ENCODE measurements at regions not wholly inside any gene's neighbourhood (a gene's known extent, or its start where the extent isn't known, plus 50 kb on each side); places are given as distances from the start of the nearest gene placed in this dataset.

- Mint-ChIP-seq H3K27ac (no peak overlapping the region), H3K36me3 (ENCODE audit: low read depth) (peaks cover 6% of the 10 kb centered on the region; the same call in 1 of the 2 replicates), H3K9me3 (peaks cover 32% of the 10 kb centered on the region), H3K4me1 (ENCODE audit: low read depth) (no peaks in the 10 kb centered on the region), H3K27me3 (ENCODE audit: insufficient read depth) (no peaks in the 10 kb centered on the region), H3K4me3 (no peak overlapping the region)
- TF ChIP-seq, protein P1, sequence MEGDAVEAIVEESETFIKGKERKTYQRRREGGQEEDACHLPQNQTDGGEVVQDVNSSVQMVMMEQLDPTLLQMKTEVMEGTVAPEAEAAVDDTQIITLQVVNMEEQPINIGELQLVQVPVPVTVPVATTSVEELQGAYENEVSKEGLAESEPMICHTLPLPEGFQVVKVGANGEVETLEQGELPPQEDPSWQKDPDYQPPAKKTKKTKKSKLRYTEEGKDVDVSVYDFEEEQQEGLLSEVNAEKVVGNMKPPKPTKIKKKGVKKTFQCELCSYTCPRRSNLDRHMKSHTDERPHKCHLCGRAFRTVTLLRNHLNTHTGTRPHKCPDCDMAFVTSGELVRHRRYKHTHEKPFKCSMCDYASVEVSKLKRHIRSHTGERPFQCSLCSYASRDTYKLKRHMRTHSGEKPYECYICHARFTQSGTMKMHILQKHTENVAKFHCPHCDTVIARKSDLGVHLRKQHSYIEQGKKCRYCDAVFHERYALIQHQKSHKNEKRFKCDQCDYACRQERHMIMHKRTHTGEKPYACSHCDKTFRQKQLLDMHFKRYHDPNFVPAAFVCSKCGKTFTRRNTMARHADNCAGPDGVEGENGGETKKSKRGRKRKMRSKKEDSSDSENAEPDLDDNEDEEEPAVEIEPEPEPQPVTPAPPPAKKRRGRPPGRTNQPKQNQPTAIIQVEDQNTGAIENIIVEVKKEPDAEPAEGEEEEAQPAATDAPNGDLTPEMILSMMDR (IDR thresholded peaks at IDR 0.05), result no peak
- DNase-seq, result no peak
Measured at GRCh38 chr1:80933346-80933745, 867.4 kb upstream of the ADGRL2 start.

- DNase-seq, result no peak
- no peak overlapping the region for H3K4me3 Mint-ChIP-seq
- no peak overlapping the region for H3K27ac Mint-ChIP-seq
- H3K27me3 Mint-ChIP-seq (ENCODE audit: insufficient read depth), result no peaks in the 10 kb centered on the region
- H3K9me3 Mint-ChIP-seq, result peaks cover 20% of the 10 kb centered on the region
- TF ChIP-seq, protein P1 (IDR thresholded peaks at IDR 0.05), result no peak
- no peaks in the 10 kb centered on the region for H3K4me1 Mint-ChIP-seq (ENCODE audit: low read depth)
- peaks cover 6% of the 10 kb centered on the region; the same call in 1 of the 2 replicates for H3K36me3 Mint-ChIP-seq (ENCODE audit: low read depth)
Measured at GRCh38 chr1:80931178-80931577, 869.6 kb upstream of the ADGRL2 start.

DNA sequence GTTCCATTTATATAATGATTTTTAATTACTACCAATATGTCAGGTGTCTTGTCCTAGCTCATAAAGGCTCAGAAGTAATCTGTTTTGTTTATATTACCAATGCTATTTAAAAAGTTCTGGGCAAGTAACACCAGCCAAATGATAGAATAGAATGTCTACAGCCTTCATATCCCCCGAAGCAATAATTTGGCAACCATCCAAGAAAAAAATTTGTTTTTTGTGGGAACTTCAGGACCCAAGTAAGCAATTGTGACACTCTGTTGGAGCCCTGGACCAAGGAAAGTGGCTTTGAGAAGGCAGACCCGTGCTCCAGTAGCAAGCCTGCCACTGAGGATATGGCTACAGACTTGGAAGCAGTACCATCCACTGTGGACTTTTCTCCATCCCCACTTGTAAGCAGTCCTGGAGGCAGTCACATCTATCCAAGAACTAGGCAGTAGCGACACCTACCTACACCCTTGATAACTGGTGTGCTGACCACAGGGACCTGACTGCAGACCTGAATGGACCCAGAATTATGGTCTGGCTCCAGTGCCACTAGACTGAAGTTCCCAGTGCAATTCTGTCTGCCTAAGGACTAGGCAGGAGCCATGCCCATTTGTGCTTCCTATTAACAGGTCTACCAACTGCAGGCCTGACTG lies 870.7 kb upstream of the ADGRL2 start:
- no peak overlapping the region for H3K27ac Mint-ChIP-seq
- H3K4me3 Mint-ChIP-seq, result no peak overlapping the region
- H3K9me3 Mint-ChIP-seq, result peaks cover 13% of the 10 kb centered on the region
- peaks cover 6% of the 10 kb centered on the region; the same call in 1 of the 2 replicates for H3K36me3 Mint-ChIP-seq (ENCODE audit: low read depth)
- no peaks in the 10 kb centered on the region for H3K4me1 Mint-ChIP-seq (ENCODE audit: low read depth)
- TF ChIP-seq, protein P1 (IDR thresholded peaks at IDR 0.05), result no peak
- no peaks in the 10 kb centered on the region for H3K27me3 Mint-ChIP-seq (ENCODE audit: insufficient read depth)
- DNase-seq, result no peak

- Mint-ChIP-seq H3K4me1 (ENCODE audit: low read depth) (no peaks in the 10 kb centered on the region), H3K27ac (no peak overlapping the region), H3K4me3 (no peak overlapping the region), H3K36me3 (ENCODE audit: low read depth) (peaks cover 6% of the 10 kb centered on the region; the same call in 1 of the 2 replicates), H3K27me3 (ENCODE audit: insufficient read depth) (no peaks in the 10 kb centered on the region), H3K9me3 (peaks cover 12% of the 10 kb centered on the region)
- TF ChIP-seq, protein P1 (IDR thresholded peaks at IDR 0.05), result no peak
- no peak for DNase-seq
Measured at GRCh38 chr1:80926531-80926930, 874.2 kb upstream of the ADGRL2 start.

DNA sequence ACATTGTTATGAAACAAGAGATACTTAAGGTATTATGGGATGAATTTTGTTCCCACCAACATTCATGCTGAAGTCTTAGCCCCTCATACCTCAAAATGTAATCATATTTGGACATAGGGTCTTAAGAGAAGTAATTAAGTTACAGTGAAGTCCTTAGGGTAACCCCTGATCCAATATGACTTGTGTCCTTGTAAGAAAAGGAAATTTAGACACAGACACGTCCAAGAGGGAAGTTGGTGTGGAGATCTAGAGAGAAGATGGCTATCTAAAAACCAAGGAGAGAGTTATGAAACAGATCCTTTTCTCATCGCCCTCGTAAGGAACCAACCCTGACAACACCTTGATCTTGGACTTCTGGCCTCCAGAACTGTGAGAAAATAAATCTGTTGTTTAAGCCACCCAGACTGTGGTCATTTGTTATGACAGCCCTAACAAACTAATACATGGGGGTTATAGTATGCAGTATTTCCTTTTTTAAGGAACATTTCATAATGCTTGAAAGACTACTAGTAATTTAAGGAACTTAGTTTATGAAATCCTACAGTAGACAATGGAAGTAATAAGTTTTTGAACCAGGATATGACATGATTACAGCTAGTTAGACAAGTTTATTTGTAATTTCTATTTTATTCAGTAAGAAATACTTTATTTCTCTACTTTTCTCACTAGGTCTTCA lies 875.5 kb upstream of the ADGRL2 start:
- Mint-ChIP-seq H3K4me3 (no peak overlapping the region), H3K27ac (no peak overlapping the region), H3K27me3 (ENCODE audit: insufficient read depth) (no peaks in the 10 kb centered on the region), H3K4me1 (ENCODE audit: low read depth) (no peaks in the 10 kb centered on the region), H3K36me3 (ENCODE audit: low read depth) (no peaks in the 10 kb centered on the region), H3K9me3 (no peaks in the 10 kb centered on the region)
- no peak for DNase-seq
- TF ChIP-seq, protein P1 (IDR thresholded peaks at IDR 0.05), result no peak

All from HFFc6 (cell line).